ENCODE measurements at regions not wholly inside any gene's neighbourhood (a gene's known extent, or its start where the extent isn't known, plus 50 kb on each side); places are given as distances from the start of the nearest gene placed in this dataset.

DNA sequence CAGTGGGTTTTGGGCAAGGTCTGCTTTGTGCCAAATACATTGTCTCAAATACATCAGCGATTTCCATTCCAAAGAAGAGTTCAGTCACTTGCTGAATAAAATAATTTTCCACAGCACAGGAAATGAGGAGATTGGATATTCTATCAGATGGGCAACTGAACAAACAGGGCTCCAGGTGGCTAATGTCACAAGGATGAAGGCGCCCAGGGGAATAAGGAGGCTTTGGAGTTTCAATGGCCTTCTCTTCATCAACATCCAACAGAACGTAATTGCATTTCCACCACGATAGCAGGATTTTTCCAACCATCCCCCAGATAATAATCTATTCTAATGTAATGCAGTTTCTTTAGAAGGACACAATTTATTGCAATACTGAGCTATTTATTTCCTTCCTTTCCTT lies 104.7 kb upstream of the KLHL13 start:
- no peak for TF ChIP-seq POLR2A (IDR thresholded peaks at IDR 0.05; ENCODE audit: low read depth, low read length)
- TF ChIP-seq POU2F2 (IDR thresholded peaks at IDR 0.05; ENCODE audit: low read depth, low read length) = no peak
- no peak for TF ChIP-seq TAF1 (IDR thresholded peaks at IDR 0.05; ENCODE audit: low read depth, low read length)
- TF ChIP-seq POLR2AphosphoS5 (IDR thresholded peaks at IDR 0.05; ENCODE audit: low read depth, low read length) = no peak
- no peak for TF ChIP-seq PAX5 (IDR thresholded peaks at IDR 0.05; ENCODE audit: insufficient read depth, low read length, severe bottlenecking)
- no peak for TF ChIP-seq SPI1 (IDR thresholded peaks at IDR 0.05; ENCODE audit: low read depth, low read length)
